HL-60 (cell line): ENCODE measurements at regions not wholly inside any gene's neighbourhood (a gene's known extent, or its start where the extent isn't known, plus 50 kb on each side); places are given as distances from the start of the nearest gene placed in this dataset.

Experiments used
- DNase-seq, 2 experiments: peaks; one replicate each; pipeline ENCODE4 v3.0.0-alpha.2; 2010 to 2020; ENCODE audit warnings: low read depth in 1 of 2, low spot score in 1 of 2
- H3K27ac ChIP-seq: fragments of 250-450 bp; sonication (Bioruptor Pico); replicated peaks from 2 replicates; pipeline ENCODE4 v1.5.1; 2020; ENCODE audit warnings: mild to moderate bottlenecking, moderate library complexity
- H3K27me3 ChIP-seq: fragments of 250-450 bp; sonication (Bioruptor Pico); 2 replicates; pipeline ENCODE4 v1.5.1; 2021; ENCODE audit warnings: mild to moderate bottlenecking, moderate library complexity; ENCODE audit not compliant: insufficient read depth, poor library complexity, severe bottlenecking
- H3K4me3 ChIP-seq: replicated peaks from 2 replicates; pipeline ENCODE4 v1.5.1; 2011; ENCODE audit warnings: mild to moderate bottlenecking, control low read depth, low read length; ENCODE audit not compliant: insufficient read depth
- CTCF ChIP-seq: IDR thresholded peaks from one replicate; pipeline ENCODE4 v1.5.1; 2011; ENCODE audit warnings: low read length, control low read depth, inconsistent platforms; ENCODE audit not compliant: insufficient read depth
- GABPA ChIP-seq: IDR thresholded peaks from 2 replicates; pipeline ENCODE4 v1.6.1; 2012; ENCODE audit warnings: low read depth
- POLR2AphosphoS5 ChIP-seq: IDR thresholded peaks from 2 replicates; pipeline ENCODE4 v1.6.1; 2012; ENCODE audit warnings: low read depth
- REST ChIP-seq: IDR thresholded peaks from 2 replicates; pipeline ENCODE4 v1.6.1; 2012; ENCODE audit warnings: low read depth; ENCODE audit not compliant: insufficient replicate concordance
- SPI1 ChIP-seq: IDR thresholded peaks from 2 replicates; pipeline ENCODE4 v1.6.1; 2012; ENCODE audit warnings: low read depth, mild to moderate bottlenecking, borderline replicate concordance

GRCh38 chrX:44068043-44068442, 94.9 kb upstream of the NDP start:
- H3K27ac ChIP-seq = no peak overlapping the region
- TF ChIP-seq CTCF (no peak), POLR2AphosphoS5 (no peak)
- no peaks in the 10 kb centered on the region for H3K27me3 ChIP-seq
- no peak overlapping the region for H3K4me3 ChIP-seq
- no peak for DNase-seq

- Histone ChIP-seq H3K4me3 (no peak overlapping the region), H3K27ac (no peak overlapping the region), H3K27me3 (no peaks in the 10 kb centered on the region)
- no peak for DNase-seq
- no peak for TF ChIP-seq CTCF
- no peak for TF ChIP-seq REST
- TF ChIP-seq GABPA = no peak
- TF ChIP-seq SPI1 = no peak
- TF ChIP-seq POLR2AphosphoS5 = no peak
These were observed 90.4 kb upstream of the NDP start for GRCh38 chrX:44063606-44064005.

- Histone ChIP-seq H3K4me3 (no peak overlapping the region), H3K27ac (no peak overlapping the region), H3K27me3 (no peaks in the 10 kb centered on the region)
- peak; percentile 10 to 40 for DNase-seq
- TF ChIP-seq POLR2AphosphoS5 (no peak), CTCF (no peak), SPI1 (no peak), GABPA (no peak), REST (no peak)
These were observed 89.7 kb upstream of the NDP start for GRCh38 chrX:44062840-44063239.

- H3K27ac ChIP-seq = no peak overlapping the region
- no peak for TF ChIP-seq POLR2AphosphoS5
- TF ChIP-seq CTCF = no peak
- TF ChIP-seq GABPA = no peak
- no peak for TF ChIP-seq SPI1
- no peak for TF ChIP-seq REST
- no peak overlapping the region for H3K4me3 ChIP-seq
- no peak for DNase-seq
- no peaks in the 10 kb centered on the region for H3K27me3 ChIP-seq
These were observed 88.9 kb upstream of the NDP start for GRCh38 chrX:44061968-44062614.
